GM21381 (cell line): ENCODE measurements at regions not wholly inside any gene's neighbourhood (a gene's known extent, or its start where the extent isn't known, plus 50 kb on each side); places are given as distances from the start of the nearest gene placed in this dataset.
A peak's percentile ranks its signal among the peaks of the same experiment; 100 is the strongest.

Experiments
- ATAC-seq: cut with Tn5 transposase; IDR thresholded peaks from one replicate; pipeline ENCODE4 v1.9.1; 2021; ENCODE audit warnings: mild to moderate bottlenecking, moderate library complexity; ENCODE audit not compliant: unreplicated experiment

DNA sequence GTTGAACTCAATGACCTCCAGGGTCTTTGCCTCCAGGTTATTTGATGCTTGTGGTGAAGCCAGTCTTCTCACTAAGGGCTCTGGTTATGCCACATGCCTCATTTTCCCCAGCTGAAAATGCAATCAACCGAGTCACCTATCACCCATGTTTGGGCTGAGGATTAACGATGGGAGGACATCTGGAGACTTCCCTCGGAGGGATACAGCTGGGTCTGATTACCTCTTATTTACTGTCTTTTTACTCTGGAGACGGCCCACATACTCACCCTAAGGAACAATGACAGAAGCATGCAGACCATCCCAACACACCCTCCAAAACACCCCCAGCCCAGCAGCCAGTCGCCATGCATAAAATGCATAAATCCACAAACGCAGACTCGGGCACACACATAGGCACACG lies 187.4 kb downstream of the OPA1 start:
- ATAC-seq, result no peak

- no peak for ATAC-seq
Observed at GRCh38 chr3:193780810-193781478, 187.9 kb downstream of the OPA1 start.

DNA sequence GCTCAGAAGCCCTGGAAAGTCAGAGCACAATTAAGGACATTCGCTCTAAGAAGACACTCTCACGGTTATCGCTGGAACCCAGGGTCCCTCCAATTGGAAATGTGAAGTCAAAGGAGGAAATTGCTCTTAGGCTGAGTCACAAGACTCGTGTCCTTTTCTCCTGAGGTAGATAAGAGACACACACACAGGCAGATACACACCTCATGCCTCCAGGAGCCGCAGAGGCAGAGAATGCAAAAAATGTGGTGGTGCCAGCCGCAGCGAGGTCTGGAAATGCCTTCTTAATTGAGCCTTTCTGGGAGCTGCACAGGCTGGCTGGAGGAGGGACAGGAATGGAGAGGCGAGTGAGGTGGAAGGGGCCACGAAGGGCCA lies 189.3 kb downstream of the OPA1 start:
- no peak for ATAC-seq

DNA sequence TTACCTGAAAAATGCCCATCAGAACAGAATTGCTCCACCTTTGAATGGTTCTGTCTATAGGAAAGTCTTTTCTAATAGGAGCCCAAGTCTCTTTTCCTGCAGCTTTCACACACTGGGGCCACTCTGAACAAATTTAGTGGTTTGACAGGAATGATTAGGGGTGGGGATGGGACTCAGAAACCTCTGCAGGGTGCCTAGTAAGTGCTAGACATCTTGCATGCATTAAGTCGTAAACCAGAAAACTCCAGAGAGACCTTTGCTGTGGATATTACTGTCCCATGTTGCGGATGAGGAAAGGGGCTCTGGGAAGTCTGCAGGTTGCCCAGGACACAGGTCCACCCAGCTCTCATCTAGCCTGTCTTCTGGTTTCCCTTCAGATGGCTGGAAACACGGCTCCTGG lies 189.7 kb downstream of the OPA1 start:
- no peak for ATAC-seq

DNA sequence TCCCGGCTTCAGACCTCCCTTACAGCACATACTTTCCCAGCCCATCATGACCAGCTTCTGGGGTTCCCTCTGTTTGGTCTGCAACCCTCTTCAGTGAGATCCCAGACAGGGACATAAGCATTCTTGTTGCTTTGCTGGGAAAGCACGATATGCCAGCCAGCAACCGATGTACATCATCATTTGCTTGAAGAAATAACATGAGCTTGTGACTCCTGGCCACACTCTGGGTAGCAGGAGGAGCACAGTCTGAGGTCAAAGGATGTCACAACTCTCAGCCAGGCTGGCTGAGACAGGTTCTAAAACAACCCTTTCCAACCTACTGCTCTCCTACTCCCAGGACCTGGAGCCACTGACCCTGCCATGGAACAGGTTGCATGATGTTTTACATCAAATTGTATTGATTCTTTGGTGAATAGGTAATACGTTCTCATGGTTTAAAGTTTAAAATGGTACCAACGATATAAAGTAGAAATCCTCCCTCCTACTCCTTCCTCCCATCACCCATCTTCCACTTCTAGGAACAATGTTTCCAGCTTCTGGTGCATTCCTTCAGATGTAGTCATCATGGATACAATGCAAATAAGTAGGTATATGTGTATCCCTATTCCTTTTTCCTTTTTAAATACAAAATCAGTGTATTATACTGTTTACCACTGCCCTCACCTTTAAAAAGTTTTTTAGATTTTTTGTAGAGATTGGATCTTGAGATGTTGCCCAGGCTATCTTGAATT lies 190.3 kb downstream of the OPA1 start:
- no peak for ATAC-seq

- ATAC-seq, result no peak
Observed at GRCh38 chr3:193784822-193785221, 191.8 kb downstream of the OPA1 start.

GRCh38 chr3:193787496-193787870 lies 194.5 kb downstream of the OPA1 start:
- ATAC-seq, result no peak

DNA sequence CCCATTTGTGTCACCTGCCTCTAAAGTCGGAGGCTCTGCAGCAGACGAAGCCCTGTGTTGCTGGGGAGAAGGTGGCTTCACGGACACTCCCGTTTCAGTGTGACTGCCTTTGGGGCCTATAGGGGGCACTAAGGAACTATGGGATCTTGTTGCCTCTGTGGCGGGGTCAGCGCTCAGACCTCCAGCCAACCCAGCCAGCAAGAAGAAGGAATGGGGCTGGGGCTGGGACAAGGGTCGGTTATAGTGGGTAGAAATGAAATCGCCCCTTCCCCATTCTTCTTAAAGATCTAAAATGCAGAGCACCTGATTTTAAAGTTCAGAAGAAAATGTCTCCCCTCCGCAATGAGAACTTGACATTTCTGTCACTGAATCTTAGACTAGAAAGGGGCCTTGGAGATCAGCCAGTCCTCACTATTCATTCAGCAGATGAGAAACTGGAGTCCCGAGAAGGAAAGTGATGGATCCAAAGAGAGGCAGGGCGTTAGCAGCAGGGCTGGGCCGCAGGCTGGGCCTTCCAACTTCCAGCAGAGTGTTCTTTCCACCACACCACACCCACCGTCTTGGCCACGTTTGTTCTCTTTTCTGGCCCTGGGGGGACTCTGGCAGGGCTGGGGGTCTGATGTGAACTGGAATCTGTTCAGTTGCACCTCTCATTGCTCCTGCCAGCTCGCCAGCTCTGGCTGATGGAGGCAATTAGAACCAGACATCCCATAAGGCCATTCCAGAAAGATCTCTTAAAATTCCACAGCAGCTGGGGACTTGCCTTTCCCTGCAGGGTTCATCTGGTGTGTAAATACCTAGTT lies 195.4 kb downstream of the OPA1 start:
- peak; percentile 79 for ATAC-seq

GRCh38 chr3:193789455-193789854 lies 196.4 kb downstream of the OPA1 start:
- no peak for ATAC-seq

DNA sequence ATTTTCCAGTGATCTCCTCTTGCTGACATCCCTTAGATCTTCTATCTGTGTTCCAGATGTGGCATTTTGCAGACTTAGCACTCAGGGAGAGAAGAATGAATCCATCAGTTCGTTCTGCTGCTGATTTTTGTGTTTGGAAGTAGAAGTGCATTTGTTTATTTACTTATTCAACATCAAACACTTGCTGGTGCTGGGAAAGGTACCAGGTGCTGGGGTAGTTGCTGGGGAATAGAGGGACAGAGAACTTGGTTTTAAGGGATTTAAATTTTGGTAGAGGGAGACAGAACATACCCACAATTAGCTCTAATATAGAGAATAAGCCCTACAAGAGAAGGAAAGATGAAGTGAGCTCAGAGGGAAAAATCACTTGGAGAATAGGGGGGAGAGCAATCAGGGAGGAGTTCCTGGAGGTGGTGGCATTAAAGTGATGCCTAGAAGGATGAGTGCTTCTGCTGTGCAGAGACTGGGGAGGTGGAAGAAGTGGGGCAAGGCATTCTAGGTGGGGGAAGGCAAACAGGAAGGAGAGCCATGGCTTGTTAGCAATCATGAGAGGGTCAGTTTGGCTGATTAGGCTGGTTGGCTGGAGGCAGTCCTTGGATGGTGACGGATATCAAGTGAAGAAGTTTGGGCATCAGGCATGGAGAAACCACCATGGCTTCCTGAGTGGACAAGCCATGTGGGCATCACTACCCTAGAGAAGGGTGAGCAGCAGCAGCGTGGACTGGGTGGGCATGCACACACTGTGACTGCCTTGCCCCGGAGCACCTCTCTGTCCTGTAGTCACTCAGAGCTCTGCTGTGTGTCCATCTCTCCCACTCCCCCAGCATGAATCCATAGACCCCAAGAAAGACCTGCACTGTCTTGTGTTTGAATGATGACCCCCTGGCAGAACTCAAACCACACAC lies 197.3 kb downstream of the OPA1 start:
- no peak for ATAC-seq

DNA sequence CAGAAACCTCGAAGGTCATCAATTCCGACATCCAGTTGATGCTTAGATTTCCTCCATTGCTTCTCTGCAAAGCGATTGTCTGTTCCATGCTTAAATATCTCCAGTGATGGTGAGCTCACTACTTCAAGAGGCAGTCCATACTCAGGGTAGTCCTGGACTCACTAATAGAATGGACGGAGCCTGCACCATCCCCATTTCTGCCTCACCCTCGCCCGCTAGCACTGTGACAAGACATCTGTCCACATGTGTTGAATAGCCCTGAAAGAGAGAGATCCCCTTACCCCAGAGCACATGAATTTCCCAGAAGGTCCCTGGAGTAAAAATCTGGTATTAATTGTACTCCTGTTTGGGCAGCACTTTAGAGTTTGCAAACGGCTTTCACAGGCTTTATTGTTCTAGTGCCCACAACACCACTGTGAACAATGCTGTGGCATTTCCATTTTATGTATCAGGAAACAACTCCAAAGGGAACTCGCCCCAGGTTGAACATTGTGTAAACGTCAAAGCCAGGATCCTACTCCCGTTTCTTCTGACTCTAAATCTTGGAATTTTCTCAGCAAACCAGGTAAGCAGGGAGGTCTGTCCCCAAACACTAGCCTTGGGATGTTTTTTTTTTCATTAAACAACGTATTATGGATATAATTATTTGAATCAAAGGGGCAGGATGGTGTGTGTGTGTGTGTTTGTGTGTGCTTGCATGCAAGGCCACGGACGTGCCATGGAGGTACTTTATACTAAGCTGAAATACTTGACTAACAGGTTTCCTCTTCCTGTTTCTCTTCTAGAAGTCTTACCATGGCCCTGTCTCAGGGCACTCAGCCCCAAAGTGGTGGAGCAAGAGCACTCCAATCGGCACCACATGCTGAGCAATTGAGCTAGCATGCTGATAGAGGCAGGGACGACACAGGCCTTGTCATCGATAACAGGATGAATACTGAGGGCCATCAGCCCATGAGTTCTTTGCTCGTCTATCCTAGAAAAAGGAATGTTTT lies 198.3 kb downstream of the OPA1 start:
- no peak for ATAC-seq

DNA sequence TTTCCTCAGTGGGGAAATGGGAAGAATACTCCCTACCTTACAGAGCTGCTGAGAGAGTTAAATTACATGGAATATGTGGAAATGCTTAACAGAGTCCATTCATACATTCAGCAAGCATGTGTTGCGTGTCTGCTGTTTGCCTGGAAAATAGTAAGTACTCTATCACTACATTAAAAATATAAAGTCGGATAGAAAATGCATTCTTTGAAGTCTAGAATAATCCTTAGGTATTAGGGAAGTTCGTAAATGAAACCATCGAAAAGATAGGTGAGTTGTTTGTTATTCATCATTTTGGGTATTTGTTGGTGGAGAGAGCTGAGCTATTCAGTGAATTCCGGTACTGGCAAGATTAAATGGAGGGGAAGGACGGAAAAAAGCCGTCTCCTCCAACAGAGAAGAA lies 200.1 kb downstream of the OPA1 start:
- no peak for ATAC-seq

DNA sequence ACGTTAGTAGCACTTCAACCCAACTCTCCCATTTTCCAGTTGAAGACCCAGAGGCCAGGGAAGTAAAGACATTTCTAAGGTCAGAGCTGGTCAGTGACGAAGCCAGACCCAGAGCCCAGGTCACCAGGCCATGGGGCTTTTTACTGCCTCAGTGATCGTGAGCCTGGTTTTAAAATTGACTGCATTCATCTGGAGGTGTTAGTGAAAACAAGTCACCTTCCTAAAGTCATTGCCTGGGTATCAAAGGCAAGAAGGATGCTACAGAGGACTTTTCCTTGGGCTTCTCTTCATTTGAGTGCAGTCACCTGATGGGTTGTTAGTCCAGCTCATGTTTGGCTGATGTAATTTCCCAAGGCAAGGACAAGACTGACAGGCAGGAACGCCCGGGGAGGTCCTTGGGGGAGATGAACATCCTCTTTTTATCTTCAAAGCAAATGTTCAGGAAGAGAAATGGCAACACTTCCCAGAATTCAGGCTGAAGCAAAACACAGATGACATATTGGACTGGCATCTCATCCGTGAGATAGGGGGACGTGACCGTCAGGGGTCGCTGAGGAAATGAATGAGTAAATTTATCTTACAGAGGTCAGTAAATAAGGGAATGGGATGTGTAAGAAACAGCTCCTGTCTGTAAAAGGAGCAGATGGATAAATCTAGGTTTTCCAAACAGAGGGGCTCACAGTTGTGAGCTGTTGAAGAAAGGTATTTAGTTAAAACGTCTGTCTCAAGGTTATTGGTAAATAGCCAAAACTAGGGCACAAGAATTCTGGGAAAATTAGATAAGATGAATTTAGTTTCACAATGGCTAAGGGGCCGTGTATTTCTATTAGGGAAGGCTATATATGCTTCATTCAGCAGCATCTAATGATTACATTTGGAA lies 201.2 kb downstream of the OPA1 start:
- no peak for ATAC-seq

DNA sequence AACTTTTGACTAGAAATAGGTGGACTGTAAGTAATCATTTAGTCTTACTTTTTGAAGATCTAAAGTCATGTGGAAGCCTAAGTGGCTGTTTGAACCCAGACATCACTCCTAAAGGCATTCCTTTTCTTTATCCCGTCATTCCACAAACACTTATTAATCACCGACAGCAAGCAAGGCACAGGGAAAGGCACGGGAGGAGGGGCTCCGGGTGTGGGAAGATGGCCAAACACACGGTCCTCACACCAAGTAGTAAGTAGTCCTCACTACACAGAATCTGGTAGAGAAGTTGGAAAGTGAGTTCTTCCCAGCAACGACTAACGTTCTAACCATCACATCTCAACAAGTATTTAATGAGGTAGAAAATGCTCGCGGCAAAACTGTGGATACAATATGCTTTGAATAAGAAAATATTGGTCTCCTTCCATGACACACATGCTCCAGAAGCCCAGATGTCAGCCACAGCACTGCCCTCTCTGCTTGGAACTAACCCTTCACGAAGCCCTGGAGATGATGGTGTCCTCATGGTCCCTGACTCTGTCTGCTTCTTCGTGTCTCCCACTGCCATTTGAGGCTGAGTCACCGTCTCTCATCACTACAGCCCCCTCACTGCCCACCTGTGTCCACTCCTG lies 202.2 kb downstream of the OPA1 start:
- ATAC-seq, result no peak

DNA sequence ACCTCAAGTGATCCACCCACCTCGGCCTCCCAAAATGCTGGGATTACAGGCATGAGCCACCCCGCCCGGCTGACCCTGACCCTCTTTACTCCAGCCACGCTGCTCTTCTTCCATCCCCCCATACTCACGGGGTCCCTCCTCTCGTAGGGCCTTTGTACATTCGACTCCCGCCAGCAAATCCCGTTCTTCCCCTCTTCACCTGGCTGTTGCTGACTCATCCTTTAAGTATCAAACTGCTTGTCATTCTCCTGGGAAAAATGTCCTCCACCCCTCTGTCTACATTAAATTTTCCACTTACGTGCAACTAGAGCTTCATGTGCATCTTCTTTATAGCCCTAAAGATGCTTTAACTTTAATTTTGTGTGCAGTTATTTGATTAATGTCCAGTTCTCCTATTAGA lies 203.1 kb downstream of the OPA1 start:
- no peak for ATAC-seq

DNA sequence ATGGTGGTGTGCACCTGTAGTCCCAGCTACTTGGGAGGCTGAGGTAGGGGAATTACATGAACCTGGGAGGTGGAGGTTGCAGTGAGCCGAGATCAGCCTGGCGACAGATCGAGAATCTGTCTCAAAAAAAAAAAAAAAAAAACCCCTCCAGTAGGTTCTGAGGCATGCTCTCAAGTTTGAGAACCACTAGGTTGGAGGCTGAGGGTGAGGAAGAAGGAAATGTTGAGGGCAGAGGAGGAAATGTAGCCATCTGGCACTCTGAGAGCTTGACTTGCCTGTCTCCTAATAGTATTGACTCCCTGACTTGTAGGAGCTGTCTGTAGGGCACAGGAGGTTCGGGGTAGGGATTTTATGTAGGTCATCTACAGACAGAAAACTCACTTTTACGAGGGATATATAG lies 204.6 kb downstream of the OPA1 start:
- no peak for ATAC-seq

- ATAC-seq, result no peak
Observed at GRCh38 chr3:193798051-193798450, 205.0 kb downstream of the OPA1 start.
